ENCODE measurements at regions not wholly inside any gene's neighbourhood (a gene's known extent, or its start where the extent isn't known, plus 50 kb on each side); places are given as distances from the start of the nearest gene placed in this dataset.
"Not testable (repeated sequence)": the region's sequence is repeated elsewhere in the genome, so short reads cannot be mapped to it uniquely, and the experiment has no call there.

DNA sequence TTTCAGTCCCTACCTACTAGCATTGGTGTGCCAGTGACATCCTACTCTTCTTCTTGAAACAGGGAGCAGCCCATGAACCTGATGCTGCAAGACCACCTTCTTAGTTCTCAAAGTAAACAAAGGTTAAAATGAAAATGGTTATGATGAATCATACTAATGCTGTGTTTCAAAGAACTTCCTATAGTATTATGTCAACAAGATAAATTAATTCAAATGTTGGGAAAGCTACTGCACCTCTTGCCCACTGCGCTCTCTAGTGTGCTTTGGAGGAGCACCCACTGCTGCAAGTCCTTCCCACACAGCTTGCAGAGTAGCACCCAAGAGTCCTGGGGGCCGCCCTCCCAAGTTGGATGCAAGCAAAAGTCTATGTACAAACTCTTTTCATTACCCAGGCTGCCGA is 81.1 kb downstream of the CD200R1L start:
- no peak for TF ChIP-seq CTCF (conservative IDR thresholded peaks at IDR 0.05)
- no peak for TF ChIP-seq ZFX (IDR thresholded peaks at IDR 0.05)
- no peak overlapping the region for H3K27ac ChIP-seq

GRCh38 chr3:112763258-112763657 is 83.4 kb downstream of the CD200R1L start:
- TF ChIP-seq CTCF (conservative IDR thresholded peaks at IDR 0.05) (no peak), ZFX (IDR thresholded peaks at IDR 0.05) (no peak)
- H3K27ac ChIP-seq: no peak overlapping the region

GRCh38 chr3:112761062-112761638 is 85.5 kb downstream of the CD200R1L start:
- H3K27ac ChIP-seq: no peak overlapping the region
- TF ChIP-seq ZFX (IDR thresholded peaks at IDR 0.05) (no peak), CTCF (conservative IDR thresholded peaks at IDR 0.05) (no peak)

DNA sequence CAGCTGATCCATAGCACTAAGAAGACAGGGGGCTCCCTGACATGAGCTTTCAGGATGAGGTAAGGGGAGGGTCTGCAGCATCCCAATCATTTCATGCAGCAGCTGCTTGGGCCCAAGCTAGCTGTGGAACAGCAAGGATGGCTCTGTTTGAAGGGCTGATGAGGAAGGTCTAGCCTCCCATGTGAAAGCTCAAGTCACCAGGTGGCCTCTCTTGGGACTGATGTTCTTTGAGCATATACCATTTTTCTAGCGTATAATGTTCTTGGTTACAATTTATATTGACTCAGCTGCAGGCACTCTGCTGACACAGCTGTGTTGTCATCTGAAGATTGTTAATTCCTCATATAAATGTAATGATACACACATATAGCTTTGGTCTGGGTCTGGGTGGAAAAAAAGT is 87.0 kb downstream of the CD200R1L start:
- H3K27ac ChIP-seq: no peak overlapping the region
- TF ChIP-seq ZFX (IDR thresholded peaks at IDR 0.05) (no peak), CTCF (conservative IDR thresholded peaks at IDR 0.05) (no peak)

DNA sequence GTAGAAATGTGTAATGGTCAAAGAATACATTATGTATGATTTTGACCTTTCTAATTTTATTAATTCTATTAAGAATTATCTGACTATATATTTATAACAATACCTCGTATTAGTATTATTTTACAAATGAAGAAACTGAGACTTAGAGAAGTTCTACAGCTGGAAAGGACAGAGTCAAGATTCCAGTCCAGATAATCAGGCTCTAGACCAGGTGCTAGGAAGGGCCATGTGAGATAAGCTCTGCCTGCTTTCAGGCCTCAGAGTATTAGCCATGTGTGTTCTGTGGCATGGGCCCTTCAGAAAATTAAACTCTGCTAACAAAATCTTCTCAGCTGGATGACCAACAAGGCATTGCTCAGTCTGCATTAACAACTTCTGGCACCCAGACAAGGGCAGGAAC is 87.5 kb downstream of the CD200R1L start:
- TF ChIP-seq CTCF (conservative IDR thresholded peaks at IDR 0.05): no peak
- no peak for TF ChIP-seq ZFX (IDR thresholded peaks at IDR 0.05)
- H3K27ac ChIP-seq: no peak overlapping the region

DNA sequence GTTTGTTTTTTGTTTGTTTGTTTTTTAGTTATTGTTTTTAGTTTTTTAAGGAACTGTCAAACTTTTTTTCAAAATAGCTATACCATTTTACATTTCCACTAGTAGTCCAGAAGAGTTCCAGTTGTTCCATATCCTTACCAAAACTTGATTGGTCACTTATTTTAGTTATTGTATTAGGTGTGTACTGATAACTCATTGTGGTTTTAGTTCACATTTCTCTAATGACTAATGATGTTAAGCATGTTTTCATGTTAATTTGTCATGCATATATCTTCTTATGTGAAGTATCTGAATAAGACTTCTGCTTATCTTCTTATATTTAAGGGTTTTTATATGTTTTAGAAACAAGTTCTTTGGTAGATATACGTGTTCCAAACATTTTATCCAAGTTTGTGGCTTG is 89.5 kb downstream of the CD200R1L start:
- TF ChIP-seq ZFX (IDR thresholded peaks at IDR 0.05) (no peak), CTCF (conservative IDR thresholded peaks at IDR 0.05) (no peak)
- no peak overlapping the region for H3K27ac ChIP-seq

GRCh38 chr3:112755845-112756613 is 90.6 kb downstream of the CD200R1L start:
- H3K27ac ChIP-seq: no peak overlapping the region
- TF ChIP-seq CTCF (conservative IDR thresholded peaks at IDR 0.05): no peak
- no peak for TF ChIP-seq ZFX (IDR thresholded peaks at IDR 0.05)

DNA sequence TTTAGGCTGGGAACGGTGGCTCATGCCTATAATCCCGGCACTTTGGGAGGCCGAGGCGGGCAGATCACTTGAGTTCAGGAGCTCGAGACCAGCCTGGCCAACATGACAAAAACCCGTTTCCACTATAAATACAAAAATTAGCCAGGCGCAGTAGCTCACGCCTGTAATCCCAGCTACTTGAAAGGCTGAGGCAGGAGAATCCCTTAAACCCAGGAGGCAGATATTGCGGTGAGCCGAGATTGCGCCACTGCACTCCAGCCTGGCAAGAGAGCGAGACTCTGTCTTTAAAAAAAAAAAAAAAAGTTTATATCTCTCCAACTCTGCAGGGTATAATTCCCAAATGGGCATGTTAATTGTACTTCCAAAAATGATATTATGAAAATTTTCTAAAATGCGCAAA is 91.6 kb downstream of the CD200R1L start:
- not testable (repeated sequence) for H3K27ac ChIP-seq

All from C4-2B (cell line).